Right hindlimb (tissue), 1 donor: ENCODE measurements at regions not wholly inside any gene's neighbourhood (a gene's known extent, or its start where the extent isn't known, plus 50 kb on each side); places are given as distances from the start of the nearest gene placed in this dataset.

Experiments used
- DNase-seq: peaks from one replicate; pipeline ENCODE4 v3.0.0-alpha.2; 2018

- DNase-seq, result no peak
Measured at GRCh38 chr2:104733226-104733943, 120.5 kb upstream of the POU3F3 start.

GRCh38 chr2:104734937-104735586 is 118.9 kb upstream of the POU3F3 start:
- DNase-seq, result no peak

- no peak for DNase-seq
Measured at GRCh38 chr2:104736026-104736425, 117.9 kb upstream of the POU3F3 start.

GRCh38 chr2:104741860-104742259 is 112.1 kb upstream of the POU3F3 start:
- DNase-seq, result no peak

GRCh38 chr2:104744537-104744936 is 109.4 kb upstream of the POU3F3 start:
- no peak for DNase-seq

- no peak for DNase-seq
Measured at GRCh38 chr2:104745846-104746245, 108.1 kb upstream of the POU3F3 start.

GRCh38 chr2:104746299-104746698 is 107.6 kb upstream of the POU3F3 start:
- DNase-seq, result no peak

- no peak for DNase-seq
Measured at GRCh38 chr2:104746858-104747257, 107.1 kb upstream of the POU3F3 start.

- no peak for DNase-seq
Measured at GRCh38 chr2:104749856-104750460, 104.0 kb upstream of the POU3F3 start.

- no peak for DNase-seq
Measured at GRCh38 chr2:104752504-104752903, 101.4 kb upstream of the POU3F3 start.

GRCh38 chr2:104755026-104755878 is 98.7 kb upstream of the POU3F3 start:
- DNase-seq, result peak; percentile 41

GRCh38 chr2:104756118-104756517 is 97.8 kb upstream of the POU3F3 start:
- DNase-seq, result no peak

- DNase-seq, result no peak
Measured at GRCh38 chr2:104757056-104757455, 96.9 kb upstream of the POU3F3 start.

GRCh38 chr2:104758199-104758620 is 95.7 kb upstream of the POU3F3 start:
- DNase-seq, result peak; percentile 41

GRCh38 chr2:104762031-104762430 is 91.9 kb upstream of the POU3F3 start:
- no peak for DNase-seq

- no peak for DNase-seq
Measured at GRCh38 chr2:104766683-104767082, 87.2 kb upstream of the POU3F3 start.

- no peak for DNase-seq
Measured at GRCh38 chr2:104768694-104769093, 85.2 kb upstream of the POU3F3 start.

- no peak for DNase-seq
Measured at GRCh38 chr2:104769096-104769495, 84.8 kb upstream of the POU3F3 start.

- DNase-seq, result no peak
Measured at GRCh38 chr2:104772996-104773395, 80.9 kb upstream of the POU3F3 start.

- no peak for DNase-seq
Measured at GRCh38 chr2:104774631-104775030, 79.3 kb upstream of the POU3F3 start.

GRCh38 chr2:104777721-104778120 is 76.2 kb upstream of the POU3F3 start:
- DNase-seq, result no peak

- no peak for DNase-seq
Measured at GRCh38 chr2:104781151-104781550, 72.8 kb upstream of the POU3F3 start.

- DNase-seq, result no peak
Measured at GRCh38 chr2:104784264-104784663, 69.7 kb upstream of the POU3F3 start.
